PC-9 (cell line): ENCODE measurements at regions not wholly inside any gene's neighbourhood (a gene's known extent, or its start where the extent isn't known, plus 50 kb on each side); places are given as distances from the start of the nearest gene placed in this dataset.

Source experiments
- EZH2 ChIP-seq: fragments of 200-600 bp; sonication (generic); IDR thresholded peaks from 2 replicates; pipeline ENCODE4 v1.8.0; 2017; ENCODE audit warnings: antibody characterized with exemption, low read depth
- TF ChIP-seq, protein P1 (sequence below): fragments of 200-600 bp; sonication (generic); conservative IDR thresholded peaks from 2 replicates; pipeline ENCODE4 v1.6.1; 2017; ENCODE audit warnings: mixed run types, antibody characterized with exemption, mild to moderate bottlenecking, moderate library complexity

DNA sequence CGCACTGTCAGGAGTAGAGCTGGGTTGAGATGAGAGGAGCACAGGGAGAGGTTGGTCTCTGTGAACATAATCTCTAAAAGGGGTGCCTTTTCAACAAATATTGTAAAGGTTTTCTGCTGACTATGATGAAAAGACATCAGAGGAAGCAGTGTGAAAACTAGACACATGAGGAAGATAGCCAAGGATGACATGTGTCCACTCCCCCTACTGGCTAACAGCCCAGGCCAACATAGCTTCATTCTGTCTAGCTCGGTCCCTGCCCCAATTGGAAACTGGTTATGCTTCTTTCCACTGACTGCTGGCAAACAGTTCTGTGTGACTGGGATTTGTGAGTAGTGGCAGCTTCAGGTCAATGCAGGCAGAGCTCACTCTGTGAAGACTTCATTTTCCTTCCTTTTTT, 115.4 kb upstream of the ESX1 start:
- no peak for TF ChIP-seq EZH2
- TF ChIP-seq, protein P1, sequence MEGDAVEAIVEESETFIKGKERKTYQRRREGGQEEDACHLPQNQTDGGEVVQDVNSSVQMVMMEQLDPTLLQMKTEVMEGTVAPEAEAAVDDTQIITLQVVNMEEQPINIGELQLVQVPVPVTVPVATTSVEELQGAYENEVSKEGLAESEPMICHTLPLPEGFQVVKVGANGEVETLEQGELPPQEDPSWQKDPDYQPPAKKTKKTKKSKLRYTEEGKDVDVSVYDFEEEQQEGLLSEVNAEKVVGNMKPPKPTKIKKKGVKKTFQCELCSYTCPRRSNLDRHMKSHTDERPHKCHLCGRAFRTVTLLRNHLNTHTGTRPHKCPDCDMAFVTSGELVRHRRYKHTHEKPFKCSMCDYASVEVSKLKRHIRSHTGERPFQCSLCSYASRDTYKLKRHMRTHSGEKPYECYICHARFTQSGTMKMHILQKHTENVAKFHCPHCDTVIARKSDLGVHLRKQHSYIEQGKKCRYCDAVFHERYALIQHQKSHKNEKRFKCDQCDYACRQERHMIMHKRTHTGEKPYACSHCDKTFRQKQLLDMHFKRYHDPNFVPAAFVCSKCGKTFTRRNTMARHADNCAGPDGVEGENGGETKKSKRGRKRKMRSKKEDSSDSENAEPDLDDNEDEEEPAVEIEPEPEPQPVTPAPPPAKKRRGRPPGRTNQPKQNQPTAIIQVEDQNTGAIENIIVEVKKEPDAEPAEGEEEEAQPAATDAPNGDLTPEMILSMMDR, result peak; percentile 36; the same call in 1 of the 2 replicates
